ENCODE measurements at regions not wholly inside any gene's neighbourhood (a gene's known extent, or its start where the extent isn't known, plus 50 kb on each side); places are given as distances from the start of the nearest gene placed in this dataset.

DNA sequence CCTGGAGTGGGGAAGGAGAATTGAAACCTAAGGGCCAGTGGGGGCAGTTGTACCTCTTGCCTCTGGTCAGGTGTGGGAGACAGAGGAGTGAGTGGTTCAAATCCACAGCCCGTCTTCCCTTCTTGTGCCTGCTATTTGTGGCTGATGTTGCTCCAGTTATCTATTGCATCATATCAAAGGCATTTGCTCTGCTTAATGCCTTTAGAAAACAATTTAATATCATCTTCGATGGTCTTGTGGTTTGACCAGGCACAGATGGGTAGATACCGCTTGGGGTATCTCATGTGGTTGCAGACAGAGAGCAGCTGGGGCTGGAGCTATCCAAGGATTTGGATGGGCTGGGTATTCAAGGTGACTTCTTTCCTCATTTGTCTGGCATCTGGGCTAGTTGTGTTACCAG lies 376.1 kb upstream of the RBFOX1 start:
- Mint-ChIP-seq H3K4me1 (no peaks in the 10 kb centered on the region; the same call in 2 of the 3 replicates), H3K27ac (no peak overlapping the region), H3K9me3 (peaks cover 83% of the 10 kb centered on the region), H3K27me3 (ENCODE audit: insufficient read depth, low read depth, poor library complexity) (peaks cover 3% of the 10 kb centered on the region), H3K4me3 (no peak overlapping the region), H3K36me3 (ENCODE audit: low read depth) (peaks cover 9% of the 10 kb centered on the region; the same call in 2 of the 3 replicates)
- Histone ChIP-seq H2AFZ (no peak overlapping the region), H3F3A (replicated peaks; ENCODE audit: low read depth) (no peaks in the 10 kb centered on the region), H3K4me1 (ENCODE audit: insufficient read depth) (no peaks in the 10 kb centered on the region), H3K27ac (ENCODE audit: low read depth) (no peak overlapping the region), H3K9me2 (ENCODE audit: insufficient read depth) (no peaks in the 10 kb centered on the region), H3K36me3 (ENCODE audit: insufficient read depth) (no peaks in the 10 kb centered on the region), H3K79me2 (replicated peaks; ENCODE audit: insufficient read depth) (no peaks in the 10 kb centered on the region), H3K4me2 (no peak overlapping the region), H3K4me3 (no peak overlapping the region), H3K27me3 (ENCODE audit: insufficient read depth) (no peaks in the 10 kb centered on the region), H4K20me1 (replicated peaks; ENCODE audit: insufficient read depth) (no peaks in the 10 kb centered on the region)
- no peak for DNase-seq (ENCODE audit: low spot score)
- TF ChIP-seq, protein P1, sequence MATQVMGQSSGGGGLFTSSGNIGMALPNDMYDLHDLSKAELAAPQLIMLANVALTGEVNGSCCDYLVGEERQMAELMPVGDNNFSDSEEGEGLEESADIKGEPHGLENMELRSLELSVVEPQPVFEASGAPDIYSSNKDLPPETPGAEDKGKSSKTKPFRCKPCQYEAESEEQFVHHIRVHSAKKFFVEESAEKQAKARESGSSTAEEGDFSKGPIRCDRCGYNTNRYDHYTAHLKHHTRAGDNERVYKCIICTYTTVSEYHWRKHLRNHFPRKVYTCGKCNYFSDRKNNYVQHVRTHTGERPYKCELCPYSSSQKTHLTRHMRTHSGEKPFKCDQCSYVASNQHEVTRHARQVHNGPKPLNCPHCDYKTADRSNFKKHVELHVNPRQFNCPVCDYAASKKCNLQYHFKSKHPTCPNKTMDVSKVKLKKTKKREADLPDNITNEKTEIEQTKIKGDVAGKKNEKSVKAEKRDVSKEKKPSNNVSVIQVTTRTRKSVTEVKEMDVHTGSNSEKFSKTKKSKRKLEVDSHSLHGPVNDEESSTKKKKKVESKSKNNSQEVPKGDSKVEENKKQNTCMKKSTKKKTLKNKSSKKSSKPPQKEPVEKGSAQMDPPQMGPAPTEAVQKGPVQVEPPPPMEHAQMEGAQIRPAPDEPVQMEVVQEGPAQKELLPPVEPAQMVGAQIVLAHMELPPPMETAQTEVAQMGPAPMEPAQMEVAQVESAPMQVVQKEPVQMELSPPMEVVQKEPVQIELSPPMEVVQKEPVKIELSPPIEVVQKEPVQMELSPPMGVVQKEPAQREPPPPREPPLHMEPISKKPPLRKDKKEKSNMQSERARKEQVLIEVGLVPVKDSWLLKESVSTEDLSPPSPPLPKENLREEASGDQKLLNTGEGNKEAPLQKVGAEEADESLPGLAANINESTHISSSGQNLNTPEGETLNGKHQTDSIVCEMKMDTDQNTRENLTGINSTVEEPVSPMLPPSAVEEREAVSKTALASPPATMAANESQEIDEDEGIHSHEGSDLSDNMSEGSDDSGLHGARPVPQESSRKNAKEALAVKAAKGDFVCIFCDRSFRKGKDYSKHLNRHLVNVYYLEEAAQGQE (IDR thresholded peaks at IDR 0.05; ENCODE audit: unreplicated experiment) = no peak
- no peak for TF ChIP-seq POLR2AphosphoS5 (IDR thresholded peaks at IDR 0.05; ENCODE audit: low read depth)
- TF ChIP-seq, protein P2, sequence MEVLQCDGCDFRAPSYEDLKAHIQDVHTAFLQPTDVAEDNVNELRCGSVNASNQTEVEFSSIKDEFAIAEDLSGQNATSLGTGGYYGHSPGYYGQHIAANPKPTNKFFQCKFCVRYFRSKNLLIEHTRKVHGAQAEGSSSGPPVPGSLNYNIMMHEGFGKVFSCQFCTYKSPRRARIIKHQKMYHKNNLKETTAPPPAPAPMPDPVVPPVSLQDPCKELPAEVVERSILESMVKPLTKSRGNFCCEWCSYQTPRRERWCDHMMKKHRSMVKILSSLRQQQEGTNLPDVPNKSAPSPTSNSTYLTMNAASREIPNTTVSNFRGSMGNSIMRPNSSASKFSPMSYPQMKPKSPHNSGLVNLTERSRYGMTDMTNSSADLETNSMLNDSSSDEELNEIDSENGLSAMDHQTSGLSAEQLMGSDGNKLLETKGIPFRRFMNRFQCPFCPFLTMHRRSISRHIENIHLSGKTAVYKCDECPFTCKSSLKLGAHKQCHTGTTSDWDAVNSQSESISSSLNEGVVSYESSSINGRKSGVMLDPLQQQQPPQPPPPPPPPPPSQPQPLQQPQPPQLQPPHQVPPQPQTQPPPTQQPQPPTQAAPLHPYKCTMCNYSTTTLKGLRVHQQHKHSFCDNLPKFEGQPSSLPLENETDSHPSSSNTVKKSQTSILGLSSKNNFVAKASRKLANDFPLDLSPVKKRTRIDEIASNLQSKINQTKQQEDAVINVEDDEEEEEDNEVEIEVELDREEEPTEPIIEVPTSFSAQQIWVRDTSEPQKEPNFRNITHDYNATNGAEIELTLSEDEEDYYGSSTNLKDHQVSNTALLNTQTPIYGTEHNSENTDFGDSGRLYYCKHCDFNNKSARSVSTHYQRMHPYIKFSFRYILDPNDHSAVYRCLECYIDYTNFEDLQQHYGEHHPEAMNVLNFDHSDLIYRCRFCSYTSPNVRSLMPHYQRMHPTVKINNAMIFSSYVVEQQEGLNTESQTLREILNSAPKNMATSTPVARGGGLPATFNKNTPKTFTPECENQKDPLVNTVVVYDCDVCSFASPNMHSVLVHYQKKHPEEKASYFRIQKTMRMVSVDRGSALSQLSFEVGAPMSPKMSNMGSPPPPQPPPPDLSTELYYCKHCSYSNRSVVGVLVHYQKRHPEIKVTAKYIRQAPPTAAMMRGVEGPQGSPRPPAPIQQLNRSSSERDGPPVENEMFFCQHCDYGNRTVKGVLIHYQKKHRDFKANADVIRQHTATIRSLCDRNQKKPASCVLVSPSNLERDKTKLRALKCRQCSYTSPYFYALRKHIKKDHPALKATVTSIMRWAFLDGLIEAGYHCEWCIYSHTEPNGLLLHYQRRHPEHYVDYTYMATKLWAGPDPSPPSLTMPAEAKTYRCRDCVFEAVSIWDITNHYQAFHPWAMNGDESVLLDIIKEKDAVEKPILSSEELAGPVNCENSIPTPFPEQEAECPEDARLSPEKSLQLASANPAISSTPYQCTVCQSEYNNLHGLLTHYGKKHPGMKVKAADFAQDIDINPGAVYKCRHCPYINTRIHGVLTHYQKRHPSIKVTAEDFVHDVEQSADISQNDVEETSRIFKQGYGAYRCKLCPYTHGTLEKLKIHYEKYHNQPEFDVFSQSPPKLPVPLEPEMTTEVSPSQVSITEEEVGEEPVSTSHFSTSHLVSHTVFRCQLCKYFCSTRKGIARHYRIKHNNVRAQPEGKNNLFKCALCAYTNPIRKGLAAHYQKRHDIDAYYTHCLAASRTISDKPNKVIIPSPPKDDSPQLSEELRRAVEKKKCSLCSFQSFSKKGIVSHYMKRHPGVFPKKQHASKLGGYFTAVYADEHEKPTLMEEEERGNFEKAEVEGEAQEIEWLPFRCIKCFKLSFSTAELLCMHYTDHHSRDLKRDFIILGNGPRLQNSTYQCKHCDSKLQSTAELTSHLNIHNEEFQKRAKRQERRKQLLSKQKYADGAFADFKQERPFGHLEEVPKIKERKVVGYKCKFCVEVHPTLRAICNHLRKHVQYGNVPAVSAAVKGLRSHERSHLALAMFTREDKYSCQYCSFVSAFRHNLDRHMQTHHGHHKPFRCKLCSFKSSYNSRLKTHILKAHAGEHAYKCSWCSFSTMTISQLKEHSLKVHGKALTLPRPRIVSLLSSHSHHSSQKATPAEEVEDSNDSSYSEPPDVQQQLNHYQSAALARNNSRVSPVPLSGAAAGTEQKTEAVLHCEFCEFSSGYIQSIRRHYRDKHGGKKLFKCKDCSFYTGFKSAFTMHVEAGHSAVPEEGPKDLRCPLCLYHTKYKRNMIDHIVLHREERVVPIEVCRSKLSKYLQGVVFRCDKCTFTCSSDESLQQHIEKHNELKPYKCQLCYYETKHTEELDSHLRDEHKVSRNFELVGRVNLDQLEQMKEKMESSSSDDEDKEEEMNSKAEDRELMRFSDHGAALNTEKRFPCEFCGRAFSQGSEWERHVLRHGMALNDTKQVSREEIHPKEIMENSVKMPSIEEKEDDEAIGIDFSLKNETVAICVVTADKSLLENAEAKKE (CRISPR knock-in tag; IDR thresholded peaks at IDR 0.05) = no peak
- TF ChIP-seq JUNB (IDR thresholded peaks at IDR 0.05; ENCODE audit: unreplicated experiment) = no peak
- no peak for TF ChIP-seq CREB1 (CRISPR knock-in tag; IDR thresholded peaks at IDR 0.05; ENCODE audit: low read depth)
- TF ChIP-seq STAT1 (IDR thresholded peaks at IDR 0.05; ENCODE audit: unreplicated experiment) = no peak
- no peak for TF ChIP-seq NANOG (IDR thresholded peaks at IDR 0.05; ENCODE audit: borderline replicate concordance)
- TF ChIP-seq ZNF331 (CRISPR knock-in tag; IDR thresholded peaks at IDR 0.05; ENCODE audit: low read depth) = no peak
- no peak for TF ChIP-seq ZNF114 (CRISPR knock-in tag; IDR thresholded peaks at IDR 0.05)
- TF ChIP-seq, protein P3, sequence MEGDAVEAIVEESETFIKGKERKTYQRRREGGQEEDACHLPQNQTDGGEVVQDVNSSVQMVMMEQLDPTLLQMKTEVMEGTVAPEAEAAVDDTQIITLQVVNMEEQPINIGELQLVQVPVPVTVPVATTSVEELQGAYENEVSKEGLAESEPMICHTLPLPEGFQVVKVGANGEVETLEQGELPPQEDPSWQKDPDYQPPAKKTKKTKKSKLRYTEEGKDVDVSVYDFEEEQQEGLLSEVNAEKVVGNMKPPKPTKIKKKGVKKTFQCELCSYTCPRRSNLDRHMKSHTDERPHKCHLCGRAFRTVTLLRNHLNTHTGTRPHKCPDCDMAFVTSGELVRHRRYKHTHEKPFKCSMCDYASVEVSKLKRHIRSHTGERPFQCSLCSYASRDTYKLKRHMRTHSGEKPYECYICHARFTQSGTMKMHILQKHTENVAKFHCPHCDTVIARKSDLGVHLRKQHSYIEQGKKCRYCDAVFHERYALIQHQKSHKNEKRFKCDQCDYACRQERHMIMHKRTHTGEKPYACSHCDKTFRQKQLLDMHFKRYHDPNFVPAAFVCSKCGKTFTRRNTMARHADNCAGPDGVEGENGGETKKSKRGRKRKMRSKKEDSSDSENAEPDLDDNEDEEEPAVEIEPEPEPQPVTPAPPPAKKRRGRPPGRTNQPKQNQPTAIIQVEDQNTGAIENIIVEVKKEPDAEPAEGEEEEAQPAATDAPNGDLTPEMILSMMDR (conservative IDR thresholded peaks at IDR 0.05; ENCODE audit: low read depth in 2 of 2) = no peak
- no peak for ATAC-seq
